GM21526 (cell line): ENCODE measurements at regions not wholly inside any gene's neighbourhood (a gene's known extent, or its start where the extent isn't known, plus 50 kb on each side); places are given as distances from the start of the nearest gene placed in this dataset.

Experiments used
- ATAC-seq: cut with Tn5 transposase; IDR thresholded peaks from one replicate; pipeline ENCODE4 v1.9.1; 2021; ENCODE audit warnings: moderate library complexity; ENCODE audit not compliant: unreplicated experiment, low FRiP score

GRCh38 chr12:69120354-69120753 lies 119.0 kb upstream of the CPSF6 start:
- ATAC-seq, result no peak

- ATAC-seq, result no peak
Observed at GRCh38 chr12:69123311-69123710, 116.1 kb upstream of the CPSF6 start.

- no peak for ATAC-seq
Observed at GRCh38 chr12:69123919-69124638, 115.3 kb upstream of the CPSF6 start.

- no peak for ATAC-seq
Observed at GRCh38 chr12:69129017-69129416, 110.4 kb upstream of the CPSF6 start.

- no peak for ATAC-seq
Observed at GRCh38 chr12:69129564-69129963, 109.8 kb upstream of the CPSF6 start.

- no peak for ATAC-seq
Observed at GRCh38 chr12:69130064-69130463, 109.3 kb upstream of the CPSF6 start.

GRCh38 chr12:69131077-69131476 lies 108.3 kb upstream of the CPSF6 start:
- no peak for ATAC-seq

GRCh38 chr12:69136931-69137613 lies 102.3 kb upstream of the CPSF6 start:
- no peak for ATAC-seq

GRCh38 chr12:69141074-69141473 lies 98.3 kb upstream of the CPSF6 start:
- ATAC-seq, result no peak

- ATAC-seq, result no peak
Observed at GRCh38 chr12:69149270-69149669, 90.1 kb upstream of the CPSF6 start.

- no peak for ATAC-seq
Observed at GRCh38 chr12:69150083-69150795, 89.1 kb upstream of the CPSF6 start.

GRCh38 chr12:69150796-69151127 lies 88.6 kb upstream of the CPSF6 start:
- ATAC-seq, result no peak

- ATAC-seq, result no peak
Observed at GRCh38 chr12:69151254-69151764, 88.1 kb upstream of the CPSF6 start.

GRCh38 chr12:69154585-69155363 lies 84.6 kb upstream of the CPSF6 start:
- ATAC-seq, result no peak

GRCh38 chr12:69157023-69157655 lies 82.2 kb upstream of the CPSF6 start:
- ATAC-seq, result peak; percentile 95

- no peak for ATAC-seq
Observed at GRCh38 chr12:69161829-69162228, 77.5 kb upstream of the CPSF6 start.

- no peak for ATAC-seq
Observed at GRCh38 chr12:69163681-69164362, 75.5 kb upstream of the CPSF6 start.

- no peak for ATAC-seq
Observed at GRCh38 chr12:69167648-69168165, 71.7 kb upstream of the CPSF6 start.

GRCh38 chr12:69168363-69168762 lies 71.0 kb upstream of the CPSF6 start:
- no peak for ATAC-seq
